GM12878 (cell line): ENCODE measurements at regions not wholly inside any gene's neighbourhood (a gene's known extent, or its start where the extent isn't known, plus 50 kb on each side); places are given as distances from the start of the nearest gene placed in this dataset.

Experiments
- ATAC-seq: fragments of 200-7000 bp; cut with Tn5 transposase; 3 replicates; pipeline ENCODE4 v1.9.1; 2020; ENCODE audit warnings: mild to moderate bottlenecking, moderate library complexity
- BruUV-seq: library from RNA; stranded (reverse); fragments of 400-500 nt; replicated peaks from 2 replicates; lab custom pipeline; 2021; lab: Mats Ljungman, UMichigan
- CTCF ChIA-PET: fragments of 300-600 bp; sonication (Branson Sonifier 250); formaldehyde crosslinking; extraction: SDS; loops from one replicate; lab custom pipeline; 2021; ENCODE audit warnings: inconsistent platforms; lab: Yijun Ruan, JAX
- POLR2A ChIA-PET: fragments of 350-600 bp; formaldehyde crosslinking; extraction: SDS; loops from one replicate; lab custom pipeline; 2021; ENCODE audit warnings: inconsistent platforms; lab: Charles Lee
- RAD21 ChIA-PET: fragments of 300-600 bp; sonication (Branson Sonifier 250); formaldehyde crosslinking; loops from one replicate; lab custom pipeline; 2023; ENCODE audit warnings: antibody characterized with exemption; ENCODE audit not compliant: unreplicated experiment; lab: Charles Lee
- SMC1A ChIA-PET: fragments of 300-600 bp; sonication (Branson Sonifier 250); formaldehyde crosslinking; loops from one replicate; lab custom pipeline; 2023; ENCODE audit not compliant: unreplicated experiment, uncharacterized antibody; lab: Charles Lee
- DNase-seq: peaks from one replicate; pipeline ENCODE4 v3.0.0-alpha.2; 2011; ENCODE audit warnings: low read depth, low spot score
- FAIRE-seq: peaks from 3 replicates; lab custom pipeline; 2011; peaks lifted over from hg19 to GRCh38; lab: Jason Lieb, UNC
- H2AFZ ChIP-seq: 2 replicates; pipeline ENCODE4 v1.6.0; 2011; ENCODE audit warnings: low read depth, low read length, control low read depth; ENCODE audit not compliant: control insufficient read depth
- H3K27ac ChIP-seq: 2 replicates; pipeline ENCODE4 v1.5.1; 2011; ENCODE audit warnings: control low read depth; ENCODE audit not compliant: control insufficient read depth, insufficient read depth
- H3K27me3 ChIP-seq, 2 experiments: replicated peaks in 1 of 2; 2 replicates each; pipeline versions ENCODE4 v1.6.0 to v1.6.1; 2011; ENCODE audit warnings: low read length in 1 of 2; ENCODE audit not compliant: control insufficient read depth in 2 of 2, insufficient read depth in 2 of 2
- H3K36me3 ChIP-seq, 2 experiments: 2 replicates each; pipeline ENCODE4 v1.5.1; 2011; ENCODE audit warnings: low read length in 1 of 2; ENCODE audit not compliant: control insufficient read depth in 2 of 2, insufficient read depth in 2 of 2
- H3K4me1 ChIP-seq: 2 replicates; pipeline ENCODE4 v1.6.1; 2011; ENCODE audit warnings: mild to moderate bottlenecking, low read length, moderate library complexity, mixed read lengths; ENCODE audit not compliant: control insufficient read depth, insufficient read depth
- H3K4me2 ChIP-seq: 2 replicates; pipeline ENCODE4 v1.6.0; 2011; ENCODE audit warnings: control low read depth; ENCODE audit not compliant: control insufficient read depth, insufficient read depth
- H3K4me3 ChIP-seq: fragments of 200-600 bp; sonication (generic); 2 replicates; pipeline ENCODE4 v1.5.1; 2016
- H3K79me2 ChIP-seq: 2 replicates; pipeline ENCODE4 v1.6.0; 2011; ENCODE audit warnings: low read length; ENCODE audit not compliant: control insufficient read depth, insufficient read depth
- H3K9ac ChIP-seq: 2 replicates; pipeline ENCODE4 v1.8.0; 2011; ENCODE audit warnings: low read length, control low read depth, mixed read lengths; ENCODE audit not compliant: control insufficient read depth, insufficient read depth
- H3K9me3 ChIP-seq: replicated peaks from 3 replicates; pipeline ENCODE4 v1.5.1; 2011; ENCODE audit warnings: mild to moderate bottlenecking, low read length; ENCODE audit not compliant: control insufficient read depth, insufficient read depth
- H4K20me1 ChIP-seq: 2 replicates; pipeline ENCODE4 v1.6.0; 2011; ENCODE audit not compliant: control insufficient read depth, insufficient read depth
- ATF2 ChIP-seq: IDR thresholded peaks from 2 replicates; pipeline ENCODE4 v1.6.1; 2012; ENCODE audit warnings: low read length, inconsistent platforms
- CHD1 ChIP-seq: IDR thresholded peaks from 2 replicates; pipeline ENCODE4 v1.6.1; 2012; ENCODE audit warnings: low read depth, low read length, improper control_type of control experiment
- CUX1 ChIP-seq: IDR thresholded peaks from 2 replicates; pipeline ENCODE4 v1.6.1; 2012; ENCODE audit warnings: improper control_type of control experiment, low read depth, low read length; ENCODE audit not compliant: insufficient replicate concordance
- GATAD2B ChIP-seq: fragments of 450-650 bp; conservative IDR thresholded peaks from 2 replicates; pipeline ENCODE4 v1.6.1; 2017; ENCODE audit warnings: low read depth, mild to moderate bottlenecking, moderate library complexity
- JUND ChIP-seq: IDR thresholded peaks from 2 replicates; pipeline ENCODE4 v1.6.1; 2012; ENCODE audit warnings: low read depth, mild to moderate bottlenecking, low read length, improper control_type of control experiment, moderate library complexity
- KAT2A ChIP-seq: conservative IDR thresholded peaks from 2 replicates; pipeline ENCODE4 v1.6.1; 2011; ENCODE audit warnings: low read depth, low read length; ENCODE audit not compliant: control insufficient read depth
- KDM1A ChIP-seq: fragments of 200-600 bp; sonication (generic); IDR thresholded peaks from 2 replicates; pipeline ENCODE4 v1.6.1; 2016; ENCODE audit warnings: borderline replicate concordance
- NR2C2 ChIP-seq: IDR thresholded peaks from 2 replicates; pipeline ENCODE4 v1.6.1; 2011; ENCODE audit warnings: borderline replicate concordance, low read depth; ENCODE audit not compliant: control insufficient read depth, insufficient read length
- POLR2AphosphoS5 ChIP-seq: IDR thresholded peaks from 2 replicates; pipeline ENCODE4 v1.6.1; 2011; ENCODE audit warnings: mild to moderate bottlenecking, low read length, inconsistent platforms
- SUZ12 ChIP-seq: fragments of 200-600 bp; sonication (generic); IDR thresholded peaks from one replicate; pipeline ENCODE4 v1.6.1; 2018; ENCODE audit warnings: antibody characterized with exemption, mild to moderate bottlenecking; ENCODE audit not compliant: unreplicated experiment
- WGBS: methylation state at CpG from one replicate; pipeline ENCODE4 v1.1.6; 2016; ENCODE audit warnings: low lambda C conversion rate; ENCODE audit not compliant: insufficient replicate concordance, insufficient coverage; ENCODE audit errors: missing lambda C conversion rate; 5-methylcytosine and 5-hydroxymethylcytosine counted together
- in situ Hi-C: fragments of 300-500 bp; cut with MboI; formaldehyde crosslinking; loops from 9 replicates; pipeline ENCODE4 v1.14.3; 2018; ENCODE audit warnings: mixed read lengths
- intact Hi-C: fragments of 100-400 bp; cut with micrococcal nuclease; formaldehyde crosslinking; loops from one replicate; pipeline ENCODE4 v1.14.2; 2022; ENCODE audit not compliant: unreplicated experiment

GRCh38 chr10:128763588-128763987 lies 637.4 kb upstream of the MKI67 start:
- H3K27me3 ChIP-seq = no peaks in the 10 kb centered on the region
- no peaks in the 10 kb centered on the region for H3K4me1 ChIP-seq
- H3K9me3 ChIP-seq = no peaks in the 10 kb centered on the region
- no peaks in the 10 kb centered on the region for H4K20me1 ChIP-seq
- POLR2A ChIA-PET = no interaction called here
- ATAC-seq = no peak
- no peak overlapping the region for H3K4me3 ChIP-seq
- WGBS = 2% methylated on average over 4 of the region's 4 CpGs
- no peak for FAIRE-seq
- H3K27ac ChIP-seq = no peak overlapping the region
- intact Hi-C loops = no loop called here
- H3K9ac ChIP-seq = no peak overlapping the region
- no peak for TF ChIP-seq NR2C2
- TF ChIP-seq, all 136 proteins: peak for 0
- no peak for DNase-seq
- Histone ChIP-seq H2AFZ (no peak overlapping the region), H3K79me2 (no peaks in the 10 kb centered on the region), H3K36me3 (no peaks in the 10 kb centered on the region), H3K4me2 (no peak overlapping the region)
- ChIA-PET RAD21 (no interaction called here), CTCF (no interaction called here), SMC1A (interaction anchor here (0.8 kb wide), 1 partner anchor 38 kb away, joined by 3 read pairs; no protein-coding TSS in a partner anchor)
- in situ Hi-C loops = no loop called here
- BruUV-seq = no TSS peak

GRCh38 chr10:128764190-128764589 lies 638.0 kb upstream of the MKI67 start:
- CTCF ChIA-PET = no interaction called here

More at GRCh38 chr10:128764190-128764589, 638.0 kb upstream of the MKI67 start:
- no peak for FAIRE-seq
- BruUV-seq = no TSS peak
- no peaks in the 10 kb centered on the region for H4K20me1 ChIP-seq
- in situ Hi-C loops (no loop called here), intact Hi-C loops (no loop called here)
- TF ChIP-seq POLR2AphosphoS5 (no peak), KAT2A (no peak), SUZ12 (no peak), ATF2 (no peak), NR2C2 (no peak), CHD1 (no peak), JUND (no peak), KDM1A (no peak), GATAD2B (no peak), CUX1 (no peak)
- no peaks in the 10 kb centered on the region for H3K79me2 ChIP-seq
- no peaks in the 10 kb centered on the region for H3K4me1 ChIP-seq
- 36% methylated on average over 11 of the region's 11 CpGs for WGBS
- ATAC-seq = no peak
- no peak overlapping the region for H3K4me3 ChIP-seq
- H2AFZ ChIP-seq = no peak overlapping the region
- H3K27me3 ChIP-seq = no peaks in the 10 kb centered on the region
- H3K4me2 ChIP-seq = no peak overlapping the region
- POLR2A ChIA-PET = no interaction called here
- no peak overlapping the region for H3K27ac ChIP-seq
- H3K36me3 ChIP-seq = no peaks in the 10 kb centered on the region
- no peak overlapping the region for H3K9ac ChIP-seq
- SMC1A ChIA-PET = no interaction called here
- DNase-seq = no peak
- RAD21 ChIA-PET = no interaction called here
- no peaks in the 10 kb centered on the region for H3K9me3 ChIP-seq
